ENCODE measurements at regions not wholly inside any gene's neighbourhood (a gene's known extent, or its start where the extent isn't known, plus 50 kb on each side); places are given as distances from the start of the nearest gene placed in this dataset.

DNA sequence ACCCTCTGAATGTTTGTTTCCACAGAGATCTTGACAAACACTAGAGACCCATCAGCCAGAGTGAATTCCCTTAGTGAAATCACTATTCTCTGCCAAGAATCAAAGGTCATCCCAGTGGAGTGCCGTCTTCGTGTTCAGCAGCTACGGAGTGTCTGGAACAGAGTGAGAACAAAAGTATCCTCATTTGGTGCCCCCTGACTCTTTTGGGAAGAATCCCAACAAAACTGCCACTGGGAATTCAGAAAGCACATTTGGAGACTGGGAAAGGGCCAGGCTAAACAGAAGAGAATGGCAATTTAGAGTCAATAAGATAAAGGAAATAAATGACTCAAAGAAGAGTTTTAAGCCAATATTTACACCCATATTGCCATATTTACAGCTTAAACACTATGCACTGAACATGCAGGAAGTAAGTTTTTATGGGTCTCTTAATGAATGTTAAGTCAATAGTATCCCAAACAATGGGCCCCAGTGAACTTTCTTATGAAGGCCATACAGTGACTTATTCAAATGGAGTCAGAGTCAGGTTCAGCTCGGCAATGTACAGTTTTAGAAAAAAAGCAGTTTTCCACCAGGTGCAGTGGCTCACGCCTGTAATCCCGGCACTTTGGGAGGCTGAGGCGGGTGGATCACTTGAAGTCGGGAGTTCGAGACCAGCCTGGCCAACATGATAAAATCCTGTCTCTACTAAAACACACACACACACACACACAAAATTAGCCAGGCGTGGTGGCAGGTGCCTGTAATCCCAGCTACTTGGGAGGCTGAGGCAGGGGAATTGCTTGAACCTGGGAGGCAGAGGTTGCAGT is 392.6 kb downstream of the KLF5 start:
- no peak for ATAC-seq
- TF ChIP-seq SNAI2 (CRISPR knock-in tag; IDR thresholded peaks at IDR 0.05) (no peak), ZC3H10 (CRISPR knock-in tag; IDR thresholded peaks at IDR 0.05) (no peak), ZFP3 (CRISPR knock-in tag; IDR thresholded peaks at IDR 0.05) (no peak), BACH2 (CRISPR knock-in tag; IDR thresholded peaks at IDR 0.05; ENCODE audit: borderline replicate concordance) (no peak), ISL1 (CRISPR knock-in tag; IDR thresholded peaks at IDR 0.05) (no peak), CSDC2 (CRISPR knock-in tag; IDR thresholded peaks at IDR 0.05) (no peak), TCF4 (CRISPR knock-in tag; IDR thresholded peaks at IDR 0.05; ENCODE audit: borderline replicate concordance) (no peak), ESRRG (CRISPR knock-in tag; IDR thresholded peaks at IDR 0.05) (no peak), ZNF8 (CRISPR knock-in tag; IDR thresholded peaks at IDR 0.05) (no peak), OSR1 (CRISPR knock-in tag; IDR thresholded peaks at IDR 0.05) (no peak), ZNF70 (CRISPR knock-in tag; IDR thresholded peaks at IDR 0.05) (no peak), PPARA (CRISPR knock-in tag; IDR thresholded peaks at IDR 0.05; ENCODE audit: borderline replicate concordance) (no peak), ZNF565 (CRISPR knock-in tag; conservative IDR thresholded peaks at IDR 0.05; ENCODE audit: low read depth) (no peak), ZFP30 (CRISPR knock-in tag; IDR thresholded peaks at IDR 0.05) (no peak), GLIS3 (CRISPR knock-in tag; IDR thresholded peaks at IDR 0.05) (no peak), RARB (CRISPR knock-in tag; IDR thresholded peaks at IDR 0.05) (no peak)
- TF ChIP-seq, protein P1, sequence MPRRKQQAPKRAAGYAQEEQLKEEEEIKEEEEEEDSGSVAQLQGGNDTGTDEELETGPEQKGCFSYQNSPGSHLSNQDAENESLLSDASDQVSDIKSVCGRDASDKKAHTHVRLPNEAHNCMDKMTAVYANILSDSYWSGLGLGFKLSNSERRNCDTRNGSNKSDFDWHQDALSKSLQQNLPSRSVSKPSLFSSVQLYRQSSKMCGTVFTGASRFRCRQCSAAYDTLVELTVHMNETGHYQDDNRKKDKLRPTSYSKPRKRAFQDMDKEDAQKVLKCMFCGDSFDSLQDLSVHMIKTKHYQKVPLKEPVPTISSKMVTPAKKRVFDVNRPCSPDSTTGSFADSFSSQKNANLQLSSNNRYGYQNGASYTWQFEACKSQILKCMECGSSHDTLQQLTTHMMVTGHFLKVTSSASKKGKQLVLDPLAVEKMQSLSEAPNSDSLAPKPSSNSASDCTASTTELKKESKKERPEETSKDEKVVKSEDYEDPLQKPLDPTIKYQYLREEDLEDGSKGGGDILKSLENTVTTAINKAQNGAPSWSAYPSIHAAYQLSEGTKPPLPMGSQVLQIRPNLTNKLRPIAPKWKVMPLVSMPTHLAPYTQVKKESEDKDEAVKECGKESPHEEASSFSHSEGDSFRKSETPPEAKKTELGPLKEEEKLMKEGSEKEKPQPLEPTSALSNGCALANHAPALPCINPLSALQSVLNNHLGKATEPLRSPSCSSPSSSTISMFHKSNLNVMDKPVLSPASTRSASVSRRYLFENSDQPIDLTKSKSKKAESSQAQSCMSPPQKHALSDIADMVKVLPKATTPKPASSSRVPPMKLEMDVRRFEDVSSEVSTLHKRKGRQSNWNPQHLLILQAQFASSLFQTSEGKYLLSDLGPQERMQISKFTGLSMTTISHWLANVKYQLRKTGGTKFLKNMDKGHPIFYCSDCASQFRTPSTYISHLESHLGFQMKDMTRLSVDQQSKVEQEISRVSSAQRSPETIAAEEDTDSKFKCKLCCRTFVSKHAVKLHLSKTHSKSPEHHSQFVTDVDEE (CRISPR knock-in tag; IDR thresholded peaks at IDR 0.05), result no peak
- TF ChIP-seq, protein P2, sequence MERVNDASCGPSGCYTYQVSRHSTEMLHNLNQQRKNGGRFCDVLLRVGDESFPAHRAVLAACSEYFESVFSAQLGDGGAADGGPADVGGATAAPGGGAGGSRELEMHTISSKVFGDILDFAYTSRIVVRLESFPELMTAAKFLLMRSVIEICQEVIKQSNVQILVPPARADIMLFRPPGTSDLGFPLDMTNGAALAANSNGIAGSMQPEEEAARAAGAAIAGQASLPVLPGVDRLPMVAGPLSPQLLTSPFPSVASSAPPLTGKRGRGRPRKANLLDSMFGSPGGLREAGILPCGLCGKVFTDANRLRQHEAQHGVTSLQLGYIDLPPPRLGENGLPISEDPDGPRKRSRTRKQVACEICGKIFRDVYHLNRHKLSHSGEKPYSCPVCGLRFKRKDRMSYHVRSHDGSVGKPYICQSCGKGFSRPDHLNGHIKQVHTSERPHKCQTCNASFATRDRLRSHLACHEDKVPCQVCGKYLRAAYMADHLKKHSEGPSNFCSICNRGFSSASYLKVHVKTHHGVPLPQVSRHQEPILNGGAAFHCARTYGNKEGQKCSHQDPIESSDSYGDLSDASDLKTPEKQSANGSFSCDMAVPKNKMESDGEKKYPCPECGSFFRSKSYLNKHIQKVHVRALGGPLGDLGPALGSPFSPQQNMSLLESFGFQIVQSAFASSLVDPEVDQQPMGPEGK (CRISPR knock-in tag; IDR thresholded peaks at IDR 0.05; ENCODE audit: borderline replicate concordance), result no peak
- TF ChIP-seq, protein P3, sequence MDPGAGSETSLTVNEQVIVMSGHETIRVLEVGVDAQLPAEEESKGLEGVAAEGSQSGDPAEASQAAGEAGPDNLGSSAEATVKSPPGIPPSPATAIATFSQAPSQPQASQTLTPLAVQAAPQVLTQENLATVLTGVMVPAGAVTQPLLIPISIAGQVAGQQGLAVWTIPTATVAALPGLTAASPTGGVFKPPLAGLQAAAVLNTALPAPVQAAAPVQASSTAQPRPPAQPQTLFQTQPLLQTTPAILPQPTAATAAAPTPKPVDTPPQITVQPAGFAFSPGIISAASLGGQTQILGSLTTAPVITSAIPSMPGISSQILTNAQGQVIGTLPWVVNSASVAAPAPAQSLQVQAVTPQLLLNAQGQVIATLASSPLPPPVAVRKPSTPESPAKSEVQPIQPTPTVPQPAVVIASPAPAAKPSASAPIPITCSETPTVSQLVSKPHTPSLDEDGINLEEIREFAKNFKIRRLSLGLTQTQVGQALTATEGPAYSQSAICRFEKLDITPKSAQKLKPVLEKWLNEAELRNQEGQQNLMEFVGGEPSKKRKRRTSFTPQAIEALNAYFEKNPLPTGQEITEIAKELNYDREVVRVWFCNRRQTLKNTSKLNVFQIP (CRISPR knock-in tag; IDR thresholded peaks at IDR 0.05; ENCODE audit: borderline replicate concordance, low read depth), result no peak
- TF ChIP-seq, protein P4, sequence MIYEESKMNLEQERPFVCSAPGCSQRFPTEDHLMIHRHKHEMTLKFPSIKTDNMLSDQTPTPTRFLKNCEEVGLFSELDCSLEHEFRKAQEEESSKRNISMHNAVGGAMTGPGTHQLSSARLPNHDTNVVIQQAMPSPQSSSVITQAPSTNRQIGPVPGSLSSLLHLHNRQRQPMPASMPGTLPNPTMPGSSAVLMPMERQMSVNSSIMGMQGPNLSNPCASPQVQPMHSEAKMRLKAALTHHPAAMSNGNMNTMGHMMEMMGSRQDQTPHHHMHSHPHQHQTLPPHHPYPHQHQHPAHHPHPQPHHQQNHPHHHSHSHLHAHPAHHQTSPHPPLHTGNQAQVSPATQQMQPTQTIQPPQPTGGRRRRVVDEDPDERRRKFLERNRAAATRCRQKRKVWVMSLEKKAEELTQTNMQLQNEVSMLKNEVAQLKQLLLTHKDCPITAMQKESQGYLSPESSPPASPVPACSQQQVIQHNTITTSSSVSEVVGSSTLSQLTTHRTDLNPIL (CRISPR knock-in tag; IDR thresholded peaks at IDR 0.05; ENCODE audit: low read depth), result no peak

DNA sequence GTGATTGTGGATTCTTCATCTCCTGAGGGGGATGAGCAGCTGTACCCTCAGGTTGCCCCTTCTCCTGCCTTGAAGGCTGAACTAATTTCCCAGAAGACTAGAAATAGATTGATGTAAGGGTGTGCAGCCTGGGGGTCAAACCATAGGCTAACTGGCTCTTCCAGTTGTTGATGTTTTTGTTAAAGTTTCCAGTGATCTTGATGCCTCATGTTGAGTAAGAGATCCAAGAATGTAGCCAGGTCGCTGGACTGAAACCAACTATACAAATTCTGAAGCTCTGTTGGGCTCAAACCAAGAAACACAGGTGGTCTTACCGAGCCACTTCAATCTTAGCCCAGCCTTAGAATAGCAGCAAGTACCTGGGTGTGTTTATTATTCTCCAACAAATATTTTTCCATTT is 391.8 kb downstream of the KLF5 start:
- TF ChIP-seq SNAI2 (CRISPR knock-in tag; IDR thresholded peaks at IDR 0.05), result no peak
- no peak for TF ChIP-seq CSDC2 (CRISPR knock-in tag; IDR thresholded peaks at IDR 0.05)
- TF ChIP-seq, protein P2 (CRISPR knock-in tag; IDR thresholded peaks at IDR 0.05; ENCODE audit: borderline replicate concordance), result no peak
- no peak for TF ChIP-seq OSR1 (CRISPR knock-in tag; IDR thresholded peaks at IDR 0.05)
- no peak for TF ChIP-seq TCF4 (CRISPR knock-in tag; IDR thresholded peaks at IDR 0.05; ENCODE audit: borderline replicate concordance)
- TF ChIP-seq GLIS3 (CRISPR knock-in tag; IDR thresholded peaks at IDR 0.05), result no peak
- no peak for TF ChIP-seq ZC3H10 (CRISPR knock-in tag; IDR thresholded peaks at IDR 0.05)
- TF ChIP-seq, protein P4 (CRISPR knock-in tag; IDR thresholded peaks at IDR 0.05; ENCODE audit: low read depth), result no peak
- no peak for TF ChIP-seq RARB (CRISPR knock-in tag; IDR thresholded peaks at IDR 0.05)
- TF ChIP-seq ESRRG (CRISPR knock-in tag; IDR thresholded peaks at IDR 0.05), result no peak
- no peak for TF ChIP-seq ZNF8 (CRISPR knock-in tag; IDR thresholded peaks at IDR 0.05)
- no peak for TF ChIP-seq PPARA (CRISPR knock-in tag; IDR thresholded peaks at IDR 0.05; ENCODE audit: borderline replicate concordance)
- no peak for TF ChIP-seq CSRNP3 (CRISPR knock-in tag; IDR thresholded peaks at IDR 0.05)
- no peak for TF ChIP-seq BACH2 (CRISPR knock-in tag; IDR thresholded peaks at IDR 0.05; ENCODE audit: borderline replicate concordance)
- no peak for TF ChIP-seq ZFP3 (CRISPR knock-in tag; IDR thresholded peaks at IDR 0.05)
- no peak for TF ChIP-seq ZNF565 (CRISPR knock-in tag; conservative IDR thresholded peaks at IDR 0.05; ENCODE audit: low read depth)
- no peak for TF ChIP-seq ARNTL (CRISPR knock-in tag; IDR thresholded peaks at IDR 0.05; ENCODE audit: borderline replicate concordance, low read depth)
- TF ChIP-seq, protein P3 (CRISPR knock-in tag; IDR thresholded peaks at IDR 0.05; ENCODE audit: borderline replicate concordance, low read depth), result no peak
- TF ChIP-seq ZNF70 (CRISPR knock-in tag; IDR thresholded peaks at IDR 0.05), result no peak
- no peak for ATAC-seq
